KMS-11 (cell line): ENCODE measurements at regions not wholly inside any gene's neighbourhood (a gene's known extent, or its start where the extent isn't known, plus 50 kb on each side); places are given as distances from the start of the nearest gene placed in this dataset.
A peak's percentile ranks its signal among the peaks of the same experiment; 100 is the strongest.

Experiments used
- H2AFZ ChIP-seq: fragments of 200-600 bp; sonication (generic); 2 replicates; pipeline ENCODE4 v1.6.1; 2016; ENCODE audit warnings: antibody characterized with exemption, mixed run types, low read depth
- H3K27ac ChIP-seq: fragments of 200-600 bp; sonication (generic); 2 replicates; pipeline ENCODE4 v1.6.1; 2016; ENCODE audit warnings: mild to moderate bottlenecking, mixed run types
- H3K27me3 ChIP-seq: fragments of 200-600 bp; sonication (generic); 2 replicates; pipeline ENCODE4 v1.6.1; 2017; ENCODE audit warnings: mild to moderate bottlenecking, low read depth, mixed run types, moderate library complexity; ENCODE audit not compliant: insufficient read depth
- H3K36me3 ChIP-seq: fragments of 200-600 bp; sonication (generic); 2 replicates; pipeline ENCODE4 v1.6.1; 2017; ENCODE audit warnings: mild to moderate bottlenecking, mixed run types; ENCODE audit not compliant: insufficient read depth
- H3K4me1 ChIP-seq: fragments of 200-600 bp; sonication (generic); 2 replicates; pipeline ENCODE4 v1.6.1; 2016; ENCODE audit warnings: mild to moderate bottlenecking, low read depth, mixed run types; ENCODE audit not compliant: poor library complexity, severe bottlenecking
- H3K4me2 ChIP-seq: fragments of 200-600 bp; sonication (generic); 2 replicates; pipeline ENCODE4 v1.7.0; 2016; ENCODE audit warnings: mild to moderate bottlenecking, mixed run types
- H3K4me3 ChIP-seq: fragments of 200-600 bp; sonication (generic); IDR thresholded peaks from 2 replicates; pipeline ENCODE4 v1.6.1; 2017; ENCODE audit warnings: low read depth, low read length, mixed read lengths; ENCODE audit not compliant: insufficient read depth
- H3K79me2 ChIP-seq: fragments of 200-600 bp; sonication (generic); 2 replicates; pipeline ENCODE4 v1.6.1; 2016; ENCODE audit warnings: low read depth, mixed run types; ENCODE audit not compliant: insufficient read depth
- H3K9ac ChIP-seq: fragments of 200-600 bp; sonication (generic); 2 replicates; pipeline ENCODE4 v1.6.1; 2016; ENCODE audit warnings: mild to moderate bottlenecking, mixed run types
- H4K20me1 ChIP-seq: fragments of 200-600 bp; sonication (generic); 2 replicates; pipeline ENCODE4 v1.6.1; 2016; ENCODE audit warnings: mild to moderate bottlenecking, mixed run types; ENCODE audit not compliant: insufficient read depth
- TF ChIP-seq, protein P1 (sequence below): fragments of 200-600 bp; sonication (generic); conservative IDR thresholded peaks from 2 replicates; pipeline ENCODE4 v1.6.1; 2017; ENCODE audit warnings: low read depth, mild to moderate bottlenecking, antibody characterized with exemption, low read length, moderate library complexity, mixed read lengths

GRCh38 chr4:132605551-132605950, 543.5 kb upstream of the PCDH10 start:
- H4K20me1 ChIP-seq: no peaks in the 10 kb centered on the region
- H3K36me3 ChIP-seq: no peaks in the 10 kb centered on the region
- H3K9ac ChIP-seq: no peak overlapping the region
- no peak overlapping the region for H3K27ac ChIP-seq
- H3K79me2 ChIP-seq: no peaks in the 10 kb centered on the region
- H2AFZ ChIP-seq: no peak overlapping the region
- H3K4me1 ChIP-seq: no peaks in the 10 kb centered on the region
- H3K4me2 ChIP-seq: no peak overlapping the region
- H3K27me3 ChIP-seq: no peaks in the 10 kb centered on the region
- TF ChIP-seq, protein P1, sequence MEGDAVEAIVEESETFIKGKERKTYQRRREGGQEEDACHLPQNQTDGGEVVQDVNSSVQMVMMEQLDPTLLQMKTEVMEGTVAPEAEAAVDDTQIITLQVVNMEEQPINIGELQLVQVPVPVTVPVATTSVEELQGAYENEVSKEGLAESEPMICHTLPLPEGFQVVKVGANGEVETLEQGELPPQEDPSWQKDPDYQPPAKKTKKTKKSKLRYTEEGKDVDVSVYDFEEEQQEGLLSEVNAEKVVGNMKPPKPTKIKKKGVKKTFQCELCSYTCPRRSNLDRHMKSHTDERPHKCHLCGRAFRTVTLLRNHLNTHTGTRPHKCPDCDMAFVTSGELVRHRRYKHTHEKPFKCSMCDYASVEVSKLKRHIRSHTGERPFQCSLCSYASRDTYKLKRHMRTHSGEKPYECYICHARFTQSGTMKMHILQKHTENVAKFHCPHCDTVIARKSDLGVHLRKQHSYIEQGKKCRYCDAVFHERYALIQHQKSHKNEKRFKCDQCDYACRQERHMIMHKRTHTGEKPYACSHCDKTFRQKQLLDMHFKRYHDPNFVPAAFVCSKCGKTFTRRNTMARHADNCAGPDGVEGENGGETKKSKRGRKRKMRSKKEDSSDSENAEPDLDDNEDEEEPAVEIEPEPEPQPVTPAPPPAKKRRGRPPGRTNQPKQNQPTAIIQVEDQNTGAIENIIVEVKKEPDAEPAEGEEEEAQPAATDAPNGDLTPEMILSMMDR: no peak
- no peak overlapping the region for H3K4me3 ChIP-seq

GRCh38 chr4:132614682-132615081, 534.4 kb upstream of the PCDH10 start:
- Histone ChIP-seq H4K20me1 (no peaks in the 10 kb centered on the region), H3K9ac (no peak overlapping the region), H3K79me2 (no peaks in the 10 kb centered on the region), H3K36me3 (no peaks in the 10 kb centered on the region), H2AFZ (no peak overlapping the region), H3K4me2 (no peak overlapping the region), H3K27ac (no peak overlapping the region), H3K4me1 (no peaks in the 10 kb centered on the region), H3K4me3 (no peak overlapping the region), H3K27me3 (no peaks in the 10 kb centered on the region)
- TF ChIP-seq, protein P1: peak; percentile 75

GRCh38 chr4:132619968-132620367, 529.1 kb upstream of the PCDH10 start:
- no peaks in the 10 kb centered on the region for H3K4me1 ChIP-seq
- H3K27ac ChIP-seq: no peak overlapping the region
- no peak overlapping the region for H3K4me2 ChIP-seq

GRCh38 chr4:132642016-132642817, 506.9 kb upstream of the PCDH10 start:
- Histone ChIP-seq H3K9ac (no peak overlapping the region), H4K20me1 (no peaks in the 10 kb centered on the region), H3K27me3 (no peaks in the 10 kb centered on the region), H3K4me3 (no peak overlapping the region), H3K4me1 (peaks cover 32% of the 10 kb centered on the region), H3K36me3 (no peaks in the 10 kb centered on the region), H3K4me2 (no peak overlapping the region), H2AFZ (no peak overlapping the region), H3K27ac (no peak overlapping the region), H3K79me2 (no peaks in the 10 kb centered on the region)
- TF ChIP-seq, protein P1: peak; percentile 92

More at GRCh38 chr4:132619968-132620367, 529.1 kb upstream of the PCDH10 start:
- Histone ChIP-seq H2AFZ (no peak overlapping the region), H4K20me1 (no peaks in the 10 kb centered on the region), H3K36me3 (no peaks in the 10 kb centered on the region), H3K4me3 (no peak overlapping the region), H3K9ac (no peak overlapping the region), H3K27me3 (no peaks in the 10 kb centered on the region), H3K79me2 (no peaks in the 10 kb centered on the region)
- TF ChIP-seq, protein P1: no peak
